Calu3 (cell line): ENCODE measurements at regions not wholly inside any gene's neighbourhood (a gene's known extent, or its start where the extent isn't known, plus 50 kb on each side); places are given as distances from the start of the nearest gene placed in this dataset.

ENCODE experiments used
- BruUV-seq: library from RNA; stranded (reverse); fragments of 400-500 nt; replicated peaks from 2 replicates; lab custom pipeline; 2021; lab: Mats Ljungman, UMichigan
- CTCF ChIA-PET: fragments of 300-600 bp; sonication (Branson Sonifier 250); formaldehyde crosslinking; loops from one replicate; lab custom pipeline; 2022; ENCODE audit warnings: antibody characterized with exemption; lab: Charles Lee
- DNase-seq: peaks from one replicate; pipeline ENCODE4 v3.0.0; 2022
- H3K27ac Mint-ChIP-seq: one replicate; pipeline ENCODE4 v1.8.0; 2022; ENCODE audit warnings: mixed read lengths; ENCODE audit not compliant: unreplicated experiment
- H3K27me3 Mint-ChIP-seq: one replicate; pipeline ENCODE4 v1.8.0; 2022; ENCODE audit warnings: mixed read lengths; ENCODE audit not compliant: unreplicated experiment
- H3K36me3 Mint-ChIP-seq: one replicate; pipeline ENCODE4 v1.8.0; 2022; ENCODE audit warnings: mild to moderate bottlenecking, moderate library complexity, mixed read lengths; ENCODE audit not compliant: insufficient read depth, unreplicated experiment
- H3K4me1 Mint-ChIP-seq: one replicate; pipeline ENCODE4 v1.8.0; 2022; ENCODE audit warnings: mild to moderate bottlenecking, low read depth, mixed read lengths; ENCODE audit not compliant: unreplicated experiment
- H3K4me3 Mint-ChIP-seq: one replicate; pipeline ENCODE4 v1.8.0; 2022; ENCODE audit warnings: mild to moderate bottlenecking, low read depth, moderate library complexity, mixed read lengths; ENCODE audit not compliant: unreplicated experiment
- H3K9me3 Mint-ChIP-seq: one replicate; pipeline ENCODE4 v1.8.0; 2022; ENCODE audit warnings: low read depth, mixed read lengths; ENCODE audit not compliant: unreplicated experiment
- CTCF ChIP-seq: fragments of 200-600 bp; IDR thresholded peaks from one replicate; pipeline ENCODE4 v1.8.0; 2022; ENCODE audit warnings: antibody characterized with exemption; ENCODE audit not compliant: unreplicated experiment
- intact Hi-C: fragments of 100-400 bp; cut with micrococcal nuclease; formaldehyde crosslinking; loops from one replicate; pipeline ENCODE4 v1.10.0; 2022; ENCODE audit not compliant: unreplicated experiment

- CTCF ChIA-PET = no interaction called here
- Mint-ChIP-seq H3K27me3 (no peaks in the 10 kb centered on the region), H3K4me1 (no peaks in the 10 kb centered on the region), H3K9me3 (no peaks in the 10 kb centered on the region), H3K27ac (no peak overlapping the region), H3K36me3 (no peaks in the 10 kb centered on the region), H3K4me3 (no peak overlapping the region)
- intact Hi-C loops = no loop called here
- BruUV-seq = no TSS peak
- no peak for DNase-seq
- TF ChIP-seq CTCF = no peak
Measured at GRCh38 chr17:429589-429988, 77.0 kb upstream of the RPH3AL start.

DNA sequence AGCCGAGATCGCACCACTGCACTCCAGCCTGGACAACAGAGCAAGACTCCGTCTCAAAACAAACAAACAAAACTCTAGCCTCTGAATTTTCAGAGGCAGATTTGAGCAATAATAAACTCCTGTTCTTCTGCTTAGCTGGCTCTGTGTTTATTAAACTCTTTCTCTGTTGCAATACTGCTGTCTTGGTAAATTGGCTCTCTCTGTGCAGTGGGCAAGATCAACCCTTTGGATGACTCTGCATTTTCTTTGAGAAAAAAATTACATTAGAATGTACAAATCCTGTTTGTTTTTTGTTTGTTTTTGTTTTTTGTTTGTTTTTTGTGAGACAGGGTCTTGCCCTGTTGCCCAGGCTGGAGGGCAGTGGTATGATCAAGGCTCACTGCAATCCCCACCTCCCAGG is 75.8 kb upstream of the RPH3AL start:
- Mint-ChIP-seq H3K36me3 (no peaks in the 10 kb centered on the region), H3K4me3 (no peak overlapping the region), H3K27ac (no peak overlapping the region), H3K9me3 (no peaks in the 10 kb centered on the region), H3K27me3 (no peaks in the 10 kb centered on the region), H3K4me1 (no peaks in the 10 kb centered on the region)
- CTCF ChIA-PET = no interaction called here
- BruUV-seq = no TSS peak
- no peak for TF ChIP-seq CTCF
- intact Hi-C loops = no loop called here
- DNase-seq = no peak

GRCh38 chr17:427891-428290 is 75.3 kb upstream of the RPH3AL start:
- peaks cover 4% of the 10 kb centered on the region for H3K27me3 Mint-ChIP-seq
- no peaks in the 10 kb centered on the region for H3K36me3 Mint-ChIP-seq
- H3K4me1 Mint-ChIP-seq = no peaks in the 10 kb centered on the region
- H3K27ac Mint-ChIP-seq = no peak overlapping the region
- no TSS peak for BruUV-seq
- no peak for DNase-seq
- CTCF ChIA-PET = no interaction called here
- no peaks in the 10 kb centered on the region for H3K9me3 Mint-ChIP-seq
- H3K4me3 Mint-ChIP-seq = no peak overlapping the region
- intact Hi-C loops = no loop called here
- TF ChIP-seq CTCF = no peak

DNA sequence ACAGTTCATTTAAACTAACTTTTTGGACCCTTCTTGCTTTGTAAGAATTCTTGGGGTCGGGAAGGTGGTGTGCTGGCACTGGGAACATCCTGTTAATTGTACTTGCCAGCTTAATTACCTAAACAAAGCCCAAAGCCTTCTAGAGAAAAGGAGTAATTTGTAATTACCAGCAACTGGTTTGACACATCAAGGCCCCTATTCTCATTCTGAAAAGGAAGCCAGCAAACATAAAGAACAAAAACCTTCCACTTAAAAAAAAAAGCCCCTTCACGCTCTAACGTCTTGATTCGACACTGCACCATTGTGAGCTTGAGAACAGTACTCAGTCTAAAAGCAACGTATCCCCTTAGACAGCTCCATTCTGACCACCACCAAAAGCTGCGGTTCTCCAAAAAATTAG is 74.7 kb upstream of the RPH3AL start:
- CTCF ChIA-PET = no interaction called here
- H3K4me3 Mint-ChIP-seq = no peak overlapping the region
- peaks cover 10% of the 10 kb centered on the region for H3K27me3 Mint-ChIP-seq
- TF ChIP-seq CTCF = no peak
- no peaks in the 10 kb centered on the region for H3K36me3 Mint-ChIP-seq
- no peaks in the 10 kb centered on the region for H3K4me1 Mint-ChIP-seq
- no peak for DNase-seq
- intact Hi-C loops = no loop called here
- H3K27ac Mint-ChIP-seq = no peak overlapping the region
- BruUV-seq = no TSS peak
- no peaks in the 10 kb centered on the region for H3K9me3 Mint-ChIP-seq
